ENCODE measurements at regions not wholly inside any gene's neighbourhood (a gene's known extent, or its start where the extent isn't known, plus 50 kb on each side); places are given as distances from the start of the nearest gene placed in this dataset.

DNA sequence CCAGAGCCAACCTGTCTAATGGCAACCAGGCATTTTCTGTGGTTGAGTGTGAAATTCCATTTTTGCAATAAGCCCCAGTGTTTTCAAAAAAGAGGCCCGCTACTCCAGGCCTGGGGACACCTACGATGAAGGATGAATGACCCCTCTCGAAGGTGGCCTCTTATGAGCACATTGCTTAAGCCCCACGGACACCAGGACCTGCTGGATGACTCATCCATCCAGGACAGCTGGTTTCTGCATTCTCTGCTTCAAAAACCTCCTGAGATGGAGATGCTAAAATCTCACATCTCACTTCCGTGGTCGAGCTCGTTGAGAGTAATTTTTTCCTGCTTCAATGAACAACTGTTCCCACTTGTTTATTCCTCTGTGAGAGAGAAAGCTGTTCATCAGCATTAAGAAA is 150.2 kb upstream of the FZD8 start:
- TF ChIP-seq POLR2A (IDR thresholded peaks at IDR 0.05; ENCODE audit: control extremely low read depth in 1 of 2, low read depth in 2 of 2, low read length in 2 of 2) = no peak
- no peak for TF ChIP-seq CREB1 (IDR thresholded peaks at IDR 0.05)
- TF ChIP-seq CHD1 (IDR thresholded peaks at IDR 0.05; ENCODE audit: low read depth, low read length) = no peak
- TF ChIP-seq EP300 (IDR thresholded peaks at IDR 0.05; ENCODE audit: borderline replicate concordance in 1 of 2, low read depth in 2 of 2, low read length in 2 of 2) = no peak
- TF ChIP-seq, protein P1, sequence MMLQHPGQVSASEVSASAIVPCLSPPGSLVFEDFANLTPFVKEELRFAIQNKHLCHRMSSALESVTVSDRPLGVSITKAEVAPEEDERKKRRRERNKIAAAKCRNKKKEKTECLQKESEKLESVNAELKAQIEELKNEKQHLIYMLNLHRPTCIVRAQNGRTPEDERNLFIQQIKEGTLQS (IDR thresholded peaks at IDR 0.05; ENCODE audit: insufficient read depth, low read depth, low read length) = no peak
- TF ChIP-seq, protein P2, sequence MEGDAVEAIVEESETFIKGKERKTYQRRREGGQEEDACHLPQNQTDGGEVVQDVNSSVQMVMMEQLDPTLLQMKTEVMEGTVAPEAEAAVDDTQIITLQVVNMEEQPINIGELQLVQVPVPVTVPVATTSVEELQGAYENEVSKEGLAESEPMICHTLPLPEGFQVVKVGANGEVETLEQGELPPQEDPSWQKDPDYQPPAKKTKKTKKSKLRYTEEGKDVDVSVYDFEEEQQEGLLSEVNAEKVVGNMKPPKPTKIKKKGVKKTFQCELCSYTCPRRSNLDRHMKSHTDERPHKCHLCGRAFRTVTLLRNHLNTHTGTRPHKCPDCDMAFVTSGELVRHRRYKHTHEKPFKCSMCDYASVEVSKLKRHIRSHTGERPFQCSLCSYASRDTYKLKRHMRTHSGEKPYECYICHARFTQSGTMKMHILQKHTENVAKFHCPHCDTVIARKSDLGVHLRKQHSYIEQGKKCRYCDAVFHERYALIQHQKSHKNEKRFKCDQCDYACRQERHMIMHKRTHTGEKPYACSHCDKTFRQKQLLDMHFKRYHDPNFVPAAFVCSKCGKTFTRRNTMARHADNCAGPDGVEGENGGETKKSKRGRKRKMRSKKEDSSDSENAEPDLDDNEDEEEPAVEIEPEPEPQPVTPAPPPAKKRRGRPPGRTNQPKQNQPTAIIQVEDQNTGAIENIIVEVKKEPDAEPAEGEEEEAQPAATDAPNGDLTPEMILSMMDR (IDR thresholded peaks at IDR 0.05; ENCODE audit: control extremely low read depth in 1 of 3, insufficient read depth in 1 of 3, low read depth in 1 of 3, low read length in 3 of 3) = no peak
- TF ChIP-seq EGR1 (IDR thresholded peaks at IDR 0.05; ENCODE audit: borderline replicate concordance, low read depth, low read length) = no peak
- no peak for TF ChIP-seq RFX5 (IDR thresholded peaks at IDR 0.05; ENCODE audit: borderline replicate concordance, low read depth, low read length)
- no peak for TF ChIP-seq EZH2 (IDR thresholded peaks at IDR 0.05; ENCODE audit: low read depth, low read length, severe bottlenecking)
